Esophagus squamous epithelium (tissue), 5 donors: ENCODE measurements at regions not wholly inside any gene's neighbourhood (a gene's known extent, or its start where the extent isn't known, plus 50 kb on each side); places are given as distances from the start of the nearest gene placed in this dataset.

ENCODE experiments used
- DNase-seq: peaks from one replicate; lab custom pipeline; 2025; lab: John Stamatoyannopoulos, UW
- H3K27ac ChIP-seq, 4 donors: fragments of 200-600 bp; sonication (generic); one replicate each; pipeline ENCODE4 v1.5.1; 2016 to 2019; ENCODE audit warnings: mild to moderate bottlenecking in 1 of 4
- H3K27me3 ChIP-seq, 4 donors: fragments of 200-600 bp; sonication (generic); 1 replicate in 3 of 4; 2 replicates in 1 of 4; pipeline versions ENCODE4 v1.5.1 to v1.6.0; 2017 to 2021; ENCODE audit warnings: antibody characterized with exemption in 1 of 4
- H3K36me3 ChIP-seq, 3 donors: fragments of 200-600 bp; sonication (generic); one replicate each; pipeline ENCODE4 v1.5.1; 2016 to 2019
- H3K4me1 ChIP-seq, 3 donors: fragments of 200-600 bp; sonication (generic); one replicate each; pipeline ENCODE4 v1.5.1; 2017 to 2019
- H3K4me3 ChIP-seq, 4 donors: fragments of 200-600 bp; sonication (generic); 1 replicate in 3 of 4; 2 replicates in 1 of 4; pipeline ENCODE4 v1.5.1; 2016 to 2019; ENCODE audit warnings: mild to moderate bottlenecking in 2 of 4, moderate library complexity in 1 of 4
- H3K9me3 ChIP-seq, 3 donors: fragments of 200-600 bp; sonication (generic); one replicate each; pipeline ENCODE4 v1.5.1; 2016 to 2019
- CTCF ChIP-seq, 6 experiments: fragments of 450-650 bp in 4 of 6; fragments of 200-600 bp in 2 of 6; sonication (generic) in 2 of 6; IDR thresholded peaks; one replicate each; pipeline ENCODE4 v1.5.1; 2016 to 2019; ENCODE audit warnings: antibody characterized with exemption in 6 of 6, mild to moderate bottlenecking in 4 of 6, moderate library complexity in 4 of 6
- POLR2A ChIP-seq, 4 donors: fragments of 450-650 bp; IDR thresholded peaks; one replicate each; pipeline ENCODE4 v1.6.1; 2017; ENCODE audit warnings: antibody characterized with exemption in 4 of 4, mild to moderate bottlenecking in 4 of 4, moderate library complexity in 3 of 4
- WGBS, 2 donors: methylation state at CpG; one replicate each; pipeline ENCODE4 v1.1.5; 2018; 5-methylcytosine and 5-hydroxymethylcytosine counted together
- intact Hi-C: fragments of 100-400 bp; cut with DNase I; formaldehyde crosslinking; loops from one replicate; pipeline ENCODE4 v1.15.0; 2022
- donor health status: DM: yes; HTN: yes; CAD: no.

DNA sequence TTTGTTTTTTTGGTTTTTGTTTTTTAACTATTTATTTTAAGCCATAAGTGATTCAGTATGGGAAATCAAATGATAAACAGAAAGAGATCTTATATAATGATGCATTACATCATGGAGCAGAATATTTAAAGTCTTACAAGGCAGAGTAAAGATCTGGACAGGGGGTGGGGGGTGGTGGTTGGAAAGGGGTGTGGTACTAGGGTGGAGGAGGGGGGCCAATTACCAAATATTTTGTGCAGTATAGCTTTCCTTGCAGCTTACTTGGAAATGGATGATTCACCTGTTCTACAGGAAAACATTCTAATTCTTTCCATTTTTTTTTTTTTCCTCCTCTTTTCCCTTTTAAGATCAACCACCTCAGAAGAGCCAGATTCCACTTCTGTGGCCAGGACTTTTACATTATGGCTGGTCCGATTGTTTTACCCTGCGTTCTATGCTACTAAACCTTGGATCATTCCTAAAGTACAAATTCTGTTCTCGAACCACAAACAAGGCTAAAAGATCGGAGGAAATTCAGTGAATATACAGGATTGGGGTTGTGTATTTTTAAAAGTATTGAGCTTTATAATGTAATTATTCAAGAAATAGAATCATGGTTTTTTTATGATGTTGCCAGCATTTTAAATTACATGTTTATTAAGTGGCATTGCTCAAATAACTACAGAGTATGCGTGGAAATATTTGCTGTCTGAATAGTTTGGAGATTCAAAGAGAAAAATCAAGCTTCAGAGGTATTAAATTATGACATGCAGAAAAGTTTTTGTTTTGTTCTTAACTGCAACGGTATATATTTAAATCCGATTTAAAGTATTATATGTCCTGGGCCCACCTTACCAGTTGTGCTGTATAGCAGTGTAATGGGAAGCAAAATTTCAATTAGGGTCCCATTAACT, 859.5 kb downstream of the USP25 start:
- peaks cover 0 to 57% (median 4%) of the 10 kb centered on the region in 3 donors for H3K4me1 ChIP-seq
- H3K36me3 ChIP-seq, result no peaks in the 10 kb centered on the region
- TF ChIP-seq CTCF (IDR thresholded peaks at IDR 0.05), result no peak
- no peak for TF ChIP-seq POLR2A (IDR thresholded peaks at IDR 0.05)
- H3K27ac ChIP-seq, result peak overlapping the region in 2 of 4 donors; percentile 87 to 88
- no peak for DNase-seq
- intact Hi-C loops, result no loop called here
- H3K9me3 ChIP-seq, result no peaks in the 10 kb centered on the region
- no peaks in the 10 kb centered on the region for H3K27me3 ChIP-seq
- H3K4me3 ChIP-seq, result peak overlapping the region in 3 of 4 donors; percentile 42 to 62 (median 43)
- 77 to 79% methylated on average over 7 of the region's 7 CpGs for WGBS, 2 donors

DNA sequence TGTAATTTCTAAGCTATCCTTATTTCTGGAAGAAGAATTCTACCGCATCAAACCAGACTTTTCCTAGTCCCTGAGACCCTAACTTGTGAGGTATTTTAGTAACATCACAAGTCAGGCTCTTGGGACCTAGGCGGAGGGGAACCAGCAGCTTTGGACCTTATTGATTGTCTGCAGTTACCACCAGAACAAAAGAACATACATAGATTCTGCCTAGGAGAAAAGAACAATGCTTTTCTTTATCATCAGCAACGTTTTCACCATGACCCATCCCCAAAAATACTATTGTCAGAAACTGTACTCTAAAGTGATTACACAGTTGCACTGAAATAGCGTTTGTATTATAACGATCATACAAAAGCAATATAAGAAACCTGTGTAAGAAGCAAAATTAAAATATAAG, 860.4 kb downstream of the USP25 start:
- intact Hi-C loops, result no loop called here
- Histone ChIP-seq H3K27ac (no peak overlapping the region), H3K4me1 (peaks cover 0 to 55% (median 4%) of the 10 kb centered on the region in 3 donors), H3K36me3 (no peaks in the 10 kb centered on the region), H3K27me3 (no peaks in the 10 kb centered on the region), H3K4me3 (no peak overlapping the region), H3K9me3 (no peaks in the 10 kb centered on the region)
- 80 to 86% methylated on average over 5 of the region's 5 CpGs for WGBS, 2 donors
- TF ChIP-seq POLR2A (IDR thresholded peaks at IDR 0.05) (no peak), CTCF (IDR thresholded peaks at IDR 0.05) (no peak)
- DNase-seq, result no peak

GRCh38 chr21:16590641-16591292, 861.0 kb downstream of the USP25 start:
- no peak for DNase-seq
- Histone ChIP-seq H3K4me3 (no peak overlapping the region), H3K27me3 (no peaks in the 10 kb centered on the region), H3K9me3 (no peaks in the 10 kb centered on the region), H3K4me1 (peaks cover 0 to 49% (median 4%) of the 10 kb centered on the region in 3 donors), H3K27ac (no peak overlapping the region), H3K36me3 (no peaks in the 10 kb centered on the region)
- no peak for TF ChIP-seq POLR2A (IDR thresholded peaks at IDR 0.05)
- intact Hi-C loops, result no loop called here
- 82% methylated on average over 5 of the region's 5 CpGs for WGBS, 2 donors

- 73 to 78% methylated on average over 5 of the region's 5 CpGs for WGBS, 2 donors
- no peaks in the 10 kb centered on the region for H3K27me3 ChIP-seq
Observed at GRCh38 chr21:16592381-16592780, 862.6 kb downstream of the USP25 start.

GRCh38 chr21:16594191-16594590, 864.4 kb downstream of the USP25 start:
- intact Hi-C loops, result no loop called here
- no peak for DNase-seq
- Histone ChIP-seq H3K36me3 (peaks cover 0 to 5% (median 0%) of the 10 kb centered on the region in 3 donors), H3K9me3 (no peaks in the 10 kb centered on the region), H3K4me1 (peaks cover 0 to 15% (median 0%) of the 10 kb centered on the region in 3 donors), H3K4me3 (no peak overlapping the region), H3K27me3 (no peaks in the 10 kb centered on the region), H3K27ac (no peak overlapping the region)
- WGBS, 2 donors, result 59 to 73% methylated on average over 1 of the region's 1 CpG
- TF ChIP-seq POLR2A (IDR thresholded peaks at IDR 0.05), result no peak
- no peak for TF ChIP-seq CTCF (IDR thresholded peaks at IDR 0.05)

More at GRCh38 chr21:16592381-16592780, 862.6 kb downstream of the USP25 start:
- no peak overlapping the region for H3K27ac ChIP-seq
- peaks cover 0 to 33% (median 0%) of the 10 kb centered on the region in 3 donors for H3K4me1 ChIP-seq
- H3K4me3 ChIP-seq, result no peak overlapping the region
- intact Hi-C loops, result no loop called here
- H3K9me3 ChIP-seq, result no peaks in the 10 kb centered on the region
- DNase-seq, result no peak
- peaks cover 0 to 5% (median 0%) of the 10 kb centered on the region in 3 donors for H3K36me3 ChIP-seq
- no peak for TF ChIP-seq CTCF (IDR thresholded peaks at IDR 0.05)
- no peak for TF ChIP-seq POLR2A (IDR thresholded peaks at IDR 0.05)
